ENCODE measurements at regions not wholly inside any gene's neighbourhood (a gene's known extent, or its start where the extent isn't known, plus 50 kb on each side); places are given as distances from the start of the nearest gene placed in this dataset.

GRCh38 chr4:102429553-102429952, 71.6 kb upstream of the NFKB1 start:
- H4K20me1 ChIP-seq (replicated peaks; ENCODE audit: control insufficient read depth, extremely low read depth, insufficient read depth, low read length), result no peaks in the 10 kb centered on the region
- H3K9me1 ChIP-seq (replicated peaks; ENCODE audit: control insufficient read depth, extremely low read depth, insufficient read depth, low read length), result no peaks in the 10 kb centered on the region
- no peaks in the 10 kb centered on the region for H3K9me3 ChIP-seq (replicated peaks; ENCODE audit: control insufficient read depth, insufficient read depth, low read length)
- no peak overlapping the region for H2AFZ ChIP-seq (ENCODE audit: low read depth, low read length)
- dilution Hi-C loops (cut with MboI; ENCODE audit: extremely low pct_ligation_motif_present, low sequenced_read_pairs), result no loop called here
- TF ChIP-seq MYC (IDR thresholded peaks at IDR 0.05; ENCODE audit: low read depth, low read length) (no peak), EZH2 (IDR thresholded peaks at IDR 0.05; ENCODE audit: borderline replicate concordance, low read depth, low read length, severe bottlenecking) (no peak), POLR2A (IDR thresholded peaks at IDR 0.05; ENCODE audit: low read depth, low read length) (no peak), CTCF (IDR thresholded peaks at IDR 0.05; ENCODE audit: extremely low read depth in 1 of 2, insufficient read depth in 1 of 2, low read depth in 1 of 2, low read length in 2 of 2) (no peak), MAX (IDR thresholded peaks at IDR 0.05; ENCODE audit: insufficient read depth, insufficient read length) (no peak), GATA2 (IDR thresholded peaks at IDR 0.05; ENCODE audit: insufficient read depth, insufficient read length, low read depth, low read length) (no peak), POLR2AphosphoS5 (IDR thresholded peaks at IDR 0.05; ENCODE audit: insufficient read depth, low read depth, low read length) (no peak), FOS (IDR thresholded peaks at IDR 0.05; ENCODE audit: borderline replicate concordance, insufficient read depth, low read length) (no peak), JUN (IDR thresholded peaks at IDR 0.05; ENCODE audit: borderline replicate concordance, insufficient read depth, insufficient read length, low read depth) (no peak)
- H3K36me3 ChIP-seq (ENCODE audit: control insufficient read depth in 2 of 2, extremely low read depth in 1 of 2, insufficient read depth in 2 of 2, low read length in 2 of 2), result no peaks in the 10 kb centered on the region
- no peaks in the 10 kb centered on the region for H3K79me2 ChIP-seq (ENCODE audit: control insufficient read depth, insufficient read depth, low read length)
- no peak overlapping the region for H3K27ac ChIP-seq (ENCODE audit: insufficient read depth, low read depth, low read length)
- ChIA-PET CTCF (interaction anchor here (0.6 to 2.8 kb wide), 5 partner anchors 9 to 579 kb away, joined by 3 to 16 read pairs (median 9); no protein-coding TSS in a partner anchor), POLR2A (interaction anchor here (0.7 kb wide), 2 partner anchors 398 to 457 kb away, joined by 4 to 5 read pairs; no protein-coding TSS in a partner anchor)
- intact Hi-C loops (cut with micrococcal nuclease), result no loop called here
- no peak overlapping the region for H3K4me2 ChIP-seq (ENCODE audit: insufficient read depth, low read length)
- H3K9ac ChIP-seq (replicated peaks; ENCODE audit: extremely low read depth, insufficient read depth, low read length), result no peak overlapping the region
- H3K4me3 ChIP-seq (replicated peaks in 1 of 3; ENCODE audit: insufficient read depth in 1 of 3, low read depth in 1 of 3, low read length in 3 of 3), result no peak overlapping the region
- no TSS peak for BruUV-seq (replicated peaks)
- no peak for FAIRE-seq
- no peaks in the 10 kb centered on the region for H3K27me3 ChIP-seq (ENCODE audit: control insufficient read depth in 2 of 2, insufficient read depth in 2 of 2, low read length in 2 of 2)
- peaks cover 4% of the 10 kb centered on the region for H3K4me1 ChIP-seq (ENCODE audit: control insufficient read depth, extremely low read depth, insufficient read depth, low read length)
- no peak for DNase-seq (ENCODE audit: low read depth, low spot score)
